KMS-11 (cell line): ENCODE measurements at regions not wholly inside any gene's neighbourhood (a gene's known extent, or its start where the extent isn't known, plus 50 kb on each side); places are given as distances from the start of the nearest gene placed in this dataset.

Experiments
- H2AFZ ChIP-seq: fragments of 200-600 bp; sonication (generic); 2 replicates; pipeline ENCODE4 v1.6.1; 2016; ENCODE audit warnings: antibody characterized with exemption, mixed run types, low read depth
- H3K27ac ChIP-seq: fragments of 200-600 bp; sonication (generic); 2 replicates; pipeline ENCODE4 v1.6.1; 2016; ENCODE audit warnings: mild to moderate bottlenecking, mixed run types
- H3K27me3 ChIP-seq: fragments of 200-600 bp; sonication (generic); 2 replicates; pipeline ENCODE4 v1.6.1; 2017; ENCODE audit warnings: mild to moderate bottlenecking, low read depth, mixed run types, moderate library complexity; ENCODE audit not compliant: insufficient read depth
- H3K36me3 ChIP-seq: fragments of 200-600 bp; sonication (generic); 2 replicates; pipeline ENCODE4 v1.6.1; 2017; ENCODE audit warnings: mild to moderate bottlenecking, mixed run types; ENCODE audit not compliant: insufficient read depth
- H3K4me1 ChIP-seq: fragments of 200-600 bp; sonication (generic); 2 replicates; pipeline ENCODE4 v1.6.1; 2016; ENCODE audit warnings: mild to moderate bottlenecking, low read depth, mixed run types; ENCODE audit not compliant: poor library complexity, severe bottlenecking
- H3K4me2 ChIP-seq: fragments of 200-600 bp; sonication (generic); 2 replicates; pipeline ENCODE4 v1.7.0; 2016; ENCODE audit warnings: mild to moderate bottlenecking, mixed run types
- H3K4me3 ChIP-seq: fragments of 200-600 bp; sonication (generic); IDR thresholded peaks from 2 replicates; pipeline ENCODE4 v1.6.1; 2017; ENCODE audit warnings: low read depth, low read length, mixed read lengths; ENCODE audit not compliant: insufficient read depth
- H3K79me2 ChIP-seq: fragments of 200-600 bp; sonication (generic); 2 replicates; pipeline ENCODE4 v1.6.1; 2016; ENCODE audit warnings: low read depth, mixed run types; ENCODE audit not compliant: insufficient read depth
- H3K9ac ChIP-seq: fragments of 200-600 bp; sonication (generic); 2 replicates; pipeline ENCODE4 v1.6.1; 2016; ENCODE audit warnings: mild to moderate bottlenecking, mixed run types
- H4K20me1 ChIP-seq: fragments of 200-600 bp; sonication (generic); 2 replicates; pipeline ENCODE4 v1.6.1; 2016; ENCODE audit warnings: mild to moderate bottlenecking, mixed run types; ENCODE audit not compliant: insufficient read depth
- TF ChIP-seq, protein P1 (sequence below): fragments of 200-600 bp; sonication (generic); conservative IDR thresholded peaks from 2 replicates; pipeline ENCODE4 v1.6.1; 2017; ENCODE audit warnings: low read depth, mild to moderate bottlenecking, antibody characterized with exemption, low read length, moderate library complexity, mixed read lengths

DNA sequence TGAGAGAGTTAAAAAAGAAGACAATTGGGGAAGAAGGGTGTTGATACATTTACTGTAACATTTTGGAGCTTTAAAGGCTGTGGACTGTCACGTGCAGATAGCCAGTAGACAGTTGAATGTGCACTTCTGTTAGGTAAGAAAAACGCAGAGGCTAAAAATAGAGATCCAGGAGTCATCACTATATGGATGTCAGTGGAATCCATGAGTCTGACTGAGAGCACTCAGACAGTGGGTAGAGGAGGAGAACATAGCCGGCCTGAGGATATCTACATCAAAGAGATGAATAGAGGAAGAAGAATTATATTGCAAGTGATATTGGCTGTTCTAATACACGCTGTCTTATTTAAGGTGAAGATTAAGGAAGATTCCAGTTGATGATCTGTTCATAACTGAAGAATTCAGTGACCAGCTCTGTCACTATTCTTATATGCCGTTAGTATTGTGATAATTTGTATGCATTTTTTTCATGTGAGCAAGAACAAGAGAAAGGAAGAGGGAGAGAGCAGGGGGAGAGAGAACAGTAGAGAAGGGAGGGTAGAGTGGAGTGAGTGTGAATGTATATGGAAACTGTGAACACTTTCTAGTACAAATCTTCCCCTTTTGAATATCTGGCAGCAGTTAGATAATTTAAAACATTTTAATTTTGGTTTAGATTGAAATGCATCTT lies 344.8 kb downstream of the CHRM3 start:
- no peaks in the 10 kb centered on the region for H4K20me1 ChIP-seq
- H3K4me3 ChIP-seq, result no peak overlapping the region
- H3K79me2 ChIP-seq, result no peaks in the 10 kb centered on the region
- H3K9ac ChIP-seq, result no peak overlapping the region
- no peak overlapping the region for H2AFZ ChIP-seq
- H3K4me1 ChIP-seq, result no peaks in the 10 kb centered on the region
- TF ChIP-seq, protein P1, sequence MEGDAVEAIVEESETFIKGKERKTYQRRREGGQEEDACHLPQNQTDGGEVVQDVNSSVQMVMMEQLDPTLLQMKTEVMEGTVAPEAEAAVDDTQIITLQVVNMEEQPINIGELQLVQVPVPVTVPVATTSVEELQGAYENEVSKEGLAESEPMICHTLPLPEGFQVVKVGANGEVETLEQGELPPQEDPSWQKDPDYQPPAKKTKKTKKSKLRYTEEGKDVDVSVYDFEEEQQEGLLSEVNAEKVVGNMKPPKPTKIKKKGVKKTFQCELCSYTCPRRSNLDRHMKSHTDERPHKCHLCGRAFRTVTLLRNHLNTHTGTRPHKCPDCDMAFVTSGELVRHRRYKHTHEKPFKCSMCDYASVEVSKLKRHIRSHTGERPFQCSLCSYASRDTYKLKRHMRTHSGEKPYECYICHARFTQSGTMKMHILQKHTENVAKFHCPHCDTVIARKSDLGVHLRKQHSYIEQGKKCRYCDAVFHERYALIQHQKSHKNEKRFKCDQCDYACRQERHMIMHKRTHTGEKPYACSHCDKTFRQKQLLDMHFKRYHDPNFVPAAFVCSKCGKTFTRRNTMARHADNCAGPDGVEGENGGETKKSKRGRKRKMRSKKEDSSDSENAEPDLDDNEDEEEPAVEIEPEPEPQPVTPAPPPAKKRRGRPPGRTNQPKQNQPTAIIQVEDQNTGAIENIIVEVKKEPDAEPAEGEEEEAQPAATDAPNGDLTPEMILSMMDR, result no peak
- H3K27me3 ChIP-seq, result no peaks in the 10 kb centered on the region
- no peak overlapping the region for H3K4me2 ChIP-seq
- no peaks in the 10 kb centered on the region for H3K36me3 ChIP-seq
- no peak overlapping the region for H3K27ac ChIP-seq

DNA sequence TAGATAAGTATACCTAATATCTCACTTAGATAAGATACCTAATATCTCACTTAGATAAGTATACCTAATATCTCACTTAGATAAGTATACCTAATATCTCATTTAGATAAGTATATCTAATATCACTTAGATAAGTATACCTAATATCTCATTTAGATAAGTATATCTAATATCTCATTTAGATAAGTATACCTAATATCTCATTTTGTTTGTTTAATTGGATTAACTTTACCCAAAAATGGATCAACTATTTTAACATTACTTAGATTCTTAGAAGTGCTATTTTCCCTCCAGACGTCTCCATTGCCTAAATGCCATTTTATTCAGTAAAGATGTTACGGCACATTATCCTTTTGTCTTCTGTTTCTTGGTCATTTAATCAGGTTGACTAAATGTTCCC lies 346.4 kb downstream of the CHRM3 start:
- TF ChIP-seq, protein P1, result no peak
- Histone ChIP-seq H3K79me2 (no peaks in the 10 kb centered on the region), H3K36me3 (no peaks in the 10 kb centered on the region), H2AFZ (no peak overlapping the region), H3K4me2 (no peak overlapping the region), H3K27ac (no peak overlapping the region), H4K20me1 (no peaks in the 10 kb centered on the region), H3K4me1 (no peaks in the 10 kb centered on the region), H3K9ac (no peak overlapping the region), H3K4me3 (no peak overlapping the region), H3K27me3 (no peaks in the 10 kb centered on the region)

DNA sequence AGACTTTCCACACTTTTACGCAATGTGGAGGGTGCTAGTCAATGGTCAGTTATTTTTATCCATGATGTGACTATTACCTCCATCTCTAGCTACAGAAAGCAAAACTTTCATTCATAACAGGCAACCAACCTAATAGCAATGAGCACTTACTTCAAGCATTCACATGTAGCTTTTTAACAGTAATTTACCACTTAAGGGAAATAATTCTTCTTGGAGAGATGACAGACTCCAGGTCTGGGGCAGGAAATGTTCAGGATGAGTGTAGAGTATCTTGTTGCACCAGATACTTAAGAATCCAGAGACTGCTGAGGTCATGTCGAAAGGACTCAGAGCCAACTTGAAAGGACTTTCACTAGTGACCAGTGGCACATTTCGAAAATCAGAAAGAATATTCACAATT lies 347.6 kb downstream of the CHRM3 start:
- Histone ChIP-seq H3K4me1 (no peaks in the 10 kb centered on the region), H4K20me1 (no peaks in the 10 kb centered on the region), H3K4me3 (no peak overlapping the region), H3K9ac (no peak overlapping the region), H3K27ac (no peak overlapping the region), H3K27me3 (no peaks in the 10 kb centered on the region), H2AFZ (no peak overlapping the region), H3K79me2 (no peaks in the 10 kb centered on the region), H3K36me3 (no peaks in the 10 kb centered on the region), H3K4me2 (no peak overlapping the region)
- TF ChIP-seq, protein P1, result no peak

DNA sequence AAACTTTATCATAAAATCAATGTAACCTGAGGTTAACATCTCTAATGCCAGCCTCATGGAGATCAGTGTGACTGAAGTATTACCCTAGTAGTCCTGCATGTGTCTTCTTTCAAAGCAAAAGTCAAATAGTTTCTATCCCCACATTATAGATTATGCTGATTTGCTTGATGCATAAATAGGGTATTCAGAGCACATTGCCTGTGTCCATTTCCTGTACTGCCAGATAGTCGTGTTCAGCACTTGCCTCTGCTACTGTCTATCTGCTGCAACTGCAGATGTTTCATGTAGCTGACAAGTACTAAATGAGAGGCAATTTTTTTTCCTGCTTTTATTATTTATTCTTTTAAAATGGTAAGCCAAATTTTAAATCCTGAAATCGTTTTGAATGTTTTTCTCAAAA lies 348.7 kb downstream of the CHRM3 start:
- Histone ChIP-seq H4K20me1 (no peaks in the 10 kb centered on the region), H3K9ac (no peak overlapping the region), H3K4me3 (no peak overlapping the region), H3K27ac (no peak overlapping the region), H3K27me3 (no peaks in the 10 kb centered on the region), H2AFZ (no peak overlapping the region), H3K4me1 (no peaks in the 10 kb centered on the region), H3K4me2 (no peak overlapping the region), H3K79me2 (no peaks in the 10 kb centered on the region), H3K36me3 (no peaks in the 10 kb centered on the region)
- TF ChIP-seq, protein P1, result no peak
